ENCODE measurements at regions not wholly inside any gene's neighbourhood (a gene's known extent, or its start where the extent isn't known, plus 50 kb on each side); places are given as distances from the start of the nearest gene placed in this dataset.

- DNase-seq (ENCODE audit: low spot score in 2 of 2) (no peak), FAIRE-seq (no peak)
These were observed 111.4 kb downstream of the PLEKHG1 start for GRCh38 chr6:150711061-150711460.

- FAIRE-seq (no peak), DNase-seq (ENCODE audit: low spot score in 2 of 2) (no peak)
These were observed 112.2 kb downstream of the PLEKHG1 start for GRCh38 chr6:150711584-150712504.

- DNase-seq (ENCODE audit: low spot score in 2 of 2): no peak
- FAIRE-seq: no peak
These were observed 113.0 kb downstream of the PLEKHG1 start for GRCh38 chr6:150712505-150713252.

DNA sequence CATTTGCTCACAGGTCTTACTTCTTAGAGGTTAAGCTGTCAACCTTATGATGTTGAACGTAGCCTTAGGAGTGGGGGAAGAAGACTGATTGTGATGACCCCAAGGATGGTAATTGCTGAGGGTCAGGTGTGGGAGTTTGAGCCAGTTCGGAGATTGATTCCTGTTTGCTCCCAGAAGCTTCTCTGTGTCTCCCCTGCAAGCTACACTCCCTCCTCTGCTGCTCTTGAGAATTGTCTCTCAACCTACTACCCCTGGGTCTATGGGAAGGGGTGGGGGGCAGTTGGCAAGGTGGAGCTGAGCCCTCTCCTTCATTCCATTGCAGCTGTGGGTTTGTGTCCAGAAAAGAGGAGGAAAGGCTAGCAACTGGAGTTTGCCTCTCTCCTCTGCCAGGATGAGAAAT lies 113.8 kb downstream of the PLEKHG1 start:
- no peak for FAIRE-seq

DNA sequence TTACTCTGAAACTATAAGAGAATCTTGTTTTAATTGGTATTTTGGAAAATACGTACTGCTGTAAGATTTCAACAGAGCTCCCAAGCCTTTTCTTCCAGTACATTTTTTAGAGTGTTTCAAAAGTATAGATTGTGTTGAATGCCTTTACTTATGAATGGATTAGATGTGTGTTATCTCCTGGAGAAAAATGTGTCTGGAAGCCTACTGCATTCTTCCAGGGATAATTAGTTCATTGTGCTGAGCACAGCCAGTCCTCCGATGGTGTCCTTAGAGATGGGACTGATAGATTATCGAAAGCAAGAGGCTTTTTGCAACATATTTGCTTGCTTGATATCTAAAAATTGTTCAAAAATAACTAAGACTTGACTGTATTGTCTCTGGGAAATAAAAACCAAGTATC lies 114.2 kb downstream of the PLEKHG1 start:
- no peak for FAIRE-seq
- no peak for DNase-seq (ENCODE audit: low spot score in 2 of 2)

More for the DNA sequence above, 113.8 kb downstream of the PLEKHG1 start:
- DNase-seq (ENCODE audit: low spot score in 2 of 2): no peak

DNA sequence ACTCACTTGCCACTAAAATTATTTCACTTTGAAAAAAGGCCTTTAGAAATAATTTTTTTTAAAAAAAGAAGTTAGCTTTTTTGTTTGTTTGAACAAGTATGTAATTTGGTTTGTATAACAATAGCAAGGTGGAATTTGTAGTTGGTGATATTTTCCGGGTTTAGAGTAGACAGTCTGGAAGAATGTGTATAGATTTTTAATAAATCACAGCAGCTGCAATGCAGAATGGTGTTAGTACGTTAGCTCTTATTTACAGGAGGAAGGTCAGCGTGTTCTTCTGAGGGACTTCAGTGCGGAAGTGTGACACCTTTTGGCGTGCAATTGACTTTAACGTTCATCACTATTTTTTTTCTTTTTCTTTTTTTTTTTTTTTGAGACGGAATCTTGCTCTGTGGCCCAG lies 115.4 kb downstream of the PLEKHG1 start:
- DNase-seq (ENCODE audit: low spot score in 2 of 2): no peak
- no peak for FAIRE-seq

DNA sequence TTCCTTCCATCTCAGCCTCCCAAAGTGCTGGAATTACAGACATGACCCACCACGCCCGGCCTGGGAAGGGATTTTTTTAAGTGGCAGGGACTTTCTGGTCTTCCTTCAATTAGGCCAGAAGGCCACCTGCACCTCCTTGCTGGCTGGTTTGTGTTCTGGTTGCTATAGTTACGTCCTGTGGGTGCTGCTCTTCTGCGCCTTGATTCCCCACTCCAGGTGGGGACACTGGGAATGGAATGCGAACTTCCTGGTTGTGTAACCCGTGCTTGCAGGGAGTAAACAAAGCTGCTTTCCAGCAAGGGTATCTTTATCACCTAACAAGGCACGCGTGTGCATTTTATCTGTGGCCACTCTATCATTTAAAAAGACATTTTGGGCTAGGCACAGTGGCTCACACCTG lies 117.7 kb downstream of the PLEKHG1 start:
- DNase-seq (ENCODE audit: low spot score in 2 of 2) (no peak), FAIRE-seq (no peak)

- DNase-seq (ENCODE audit: low spot score in 2 of 2) (no peak), FAIRE-seq (no peak)
These were observed 119.5 kb downstream of the PLEKHG1 start for GRCh38 chr6:150719099-150719766.

DNA sequence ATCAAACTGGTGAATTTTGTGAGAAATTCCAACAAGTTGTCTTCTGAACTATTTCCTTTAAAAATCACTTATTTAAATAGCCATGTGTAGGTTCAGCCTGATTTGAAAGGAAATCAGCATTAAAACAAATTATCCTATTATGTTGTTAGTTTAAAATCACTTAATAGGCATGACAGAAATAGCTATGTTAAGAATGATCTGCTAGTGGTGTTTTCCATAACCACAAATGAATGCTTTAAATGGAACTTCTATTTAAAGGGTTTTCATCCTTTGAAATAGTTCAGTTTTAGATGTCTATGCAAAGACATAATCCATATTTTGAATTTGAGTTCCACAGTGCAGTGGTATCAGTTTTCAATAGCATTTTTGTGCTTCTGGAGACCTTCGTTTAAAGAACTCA lies 120.1 kb downstream of the PLEKHG1 start:
- DNase-seq (ENCODE audit: low spot score in 2 of 2) (no peak), FAIRE-seq (no peak)

DNA sequence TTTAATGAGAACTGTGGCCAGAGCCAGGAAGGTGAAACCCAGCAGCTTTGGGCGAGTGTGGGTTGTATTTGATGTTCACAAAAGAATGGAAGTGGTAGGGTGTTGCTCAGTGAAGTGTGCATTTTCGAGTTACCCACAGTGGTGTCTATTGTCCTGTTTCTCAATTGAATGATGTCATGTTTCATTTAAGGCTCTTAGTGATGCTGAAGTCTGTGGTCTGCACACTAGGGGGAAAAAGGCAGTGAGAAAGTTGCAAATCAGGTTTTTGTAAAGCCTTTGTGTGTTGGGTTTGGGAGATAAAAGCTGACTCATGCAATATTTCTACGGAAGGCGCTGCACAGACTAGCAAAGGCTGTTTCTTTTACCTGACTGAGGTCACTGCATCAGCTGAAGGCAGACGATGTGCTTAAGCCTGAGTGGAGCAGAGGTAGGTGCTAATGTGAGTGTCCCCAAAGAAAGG lies 121.1 kb downstream of the PLEKHG1 start:
- DNase-seq (ENCODE audit: low spot score in 2 of 2) (peak in 1 of 2 donors; percentile 28), FAIRE-seq (no peak)

GRCh38 chr6:150721418-150722266 lies 122.0 kb downstream of the PLEKHG1 start:
- DNase-seq (ENCODE audit: low spot score in 2 of 2): no peak
- peak; percentile 40 for FAIRE-seq

- DNase-seq (ENCODE audit: low spot score in 2 of 2): no peak
- no peak for FAIRE-seq
These were observed 123.1 kb downstream of the PLEKHG1 start for GRCh38 chr6:150722614-150723344.

- FAIRE-seq (no peak), DNase-seq (ENCODE audit: low spot score in 2 of 2) (no peak)
These were observed 123.6 kb downstream of the PLEKHG1 start for GRCh38 chr6:150723345-150723658.

- FAIRE-seq (no peak), DNase-seq (ENCODE audit: low spot score in 2 of 2) (no peak)
These were observed 124.2 kb downstream of the PLEKHG1 start for GRCh38 chr6:150723857-150724256.

- DNase-seq (ENCODE audit: low spot score in 2 of 2) (no peak), FAIRE-seq (no peak)
These were observed 126.1 kb downstream of the PLEKHG1 start for GRCh38 chr6:150725795-150726194.

DNA sequence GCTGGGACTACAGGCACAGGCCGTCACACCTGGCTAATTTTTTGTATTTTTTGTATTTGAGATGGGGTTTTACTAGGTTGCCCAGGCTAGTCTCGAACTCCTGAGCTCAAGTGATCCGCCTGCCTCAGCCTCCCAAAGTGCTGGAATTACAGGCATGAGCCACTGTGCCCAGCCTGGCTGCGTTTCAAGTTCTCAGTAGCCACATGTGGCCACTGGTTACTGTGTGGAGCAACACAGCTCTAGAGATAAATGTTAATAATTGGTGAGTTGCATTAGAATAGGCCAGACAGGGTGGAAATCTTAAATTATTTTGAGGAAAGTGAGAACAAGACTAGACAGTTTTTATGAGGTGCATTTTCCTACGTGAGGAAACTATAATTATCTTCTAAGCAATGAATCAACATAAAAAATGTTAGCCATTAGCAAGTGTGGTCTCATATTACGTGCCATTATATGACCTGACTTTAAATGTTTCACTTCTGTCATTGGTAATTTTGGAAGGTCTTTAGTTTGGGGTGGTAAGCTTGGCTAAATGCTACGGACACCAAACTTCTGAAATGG lies 129.6 kb downstream of the PLEKHG1 start:
- DNase-seq (ENCODE audit: low spot score in 2 of 2) (no peak), FAIRE-seq (no peak)

- FAIRE-seq (no peak), DNase-seq (ENCODE audit: low spot score in 2 of 2) (no peak)
These were observed 131.2 kb downstream of the PLEKHG1 start for GRCh38 chr6:150730801-150731457.

GRCh38 chr6:150732765-150733539 lies 132.6 kb upstream of the MTHFD1L start:
- FAIRE-seq (no peak), DNase-seq (ENCODE audit: low spot score in 2 of 2) (no peak)
